NOMO-1 (cell line): ENCODE measurements at regions not wholly inside any gene's neighbourhood (a gene's known extent, or its start where the extent isn't known, plus 50 kb on each side); places are given as distances from the start of the nearest gene placed in this dataset.

Experiments used
- DNase-seq, 2 experiments: peaks; one replicate each; lab custom pipeline; 2025; ENCODE audit not compliant: unreplicated experiment in 2 of 2; lab: John Stamatoyannopoulos, UW

GRCh38 chr22:49452362-49452946 is 375.2 kb downstream of the BRD1 start:
- no peak for DNase-seq

DNA sequence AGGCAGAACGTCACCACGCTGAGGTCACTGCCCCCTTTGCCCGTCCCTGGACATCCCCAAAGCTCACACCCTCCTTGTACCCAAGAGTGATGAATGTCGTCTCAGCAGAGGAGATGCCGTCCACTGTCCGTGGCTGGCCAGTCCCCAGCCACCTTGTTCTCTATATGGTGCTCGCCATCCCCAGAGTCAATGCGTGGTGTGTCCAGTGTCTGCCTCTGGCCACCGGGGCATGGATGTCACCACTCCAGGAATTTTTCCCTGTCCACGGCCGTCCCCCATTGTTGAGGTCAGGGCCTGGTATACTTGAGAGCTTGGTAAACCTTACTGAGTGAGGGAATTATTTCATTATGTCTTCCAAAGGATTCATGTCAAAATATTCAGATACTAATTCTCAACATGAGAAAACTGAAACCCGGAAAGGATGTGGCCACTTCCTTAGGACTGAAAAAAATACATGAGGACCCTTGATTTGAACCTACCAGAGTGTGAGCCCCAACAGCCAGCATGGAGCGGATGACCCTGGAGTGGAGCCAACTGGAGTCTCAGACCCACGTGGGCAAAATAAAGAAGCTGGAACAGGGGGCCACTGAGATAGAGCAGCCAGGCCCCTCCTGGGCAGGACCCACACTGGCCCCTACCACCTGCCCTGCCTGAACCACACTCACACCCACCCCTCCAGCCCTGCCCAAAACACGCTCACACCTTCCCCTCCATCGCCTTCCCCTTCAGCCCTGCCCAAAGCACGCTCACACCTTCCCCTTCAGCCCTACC is 376.4 kb downstream of the BRD1 start:
- no peak for DNase-seq

GRCh38 chr22:49450498-49450897 is 377.2 kb downstream of the BRD1 start:
- DNase-seq, result no peak

DNA sequence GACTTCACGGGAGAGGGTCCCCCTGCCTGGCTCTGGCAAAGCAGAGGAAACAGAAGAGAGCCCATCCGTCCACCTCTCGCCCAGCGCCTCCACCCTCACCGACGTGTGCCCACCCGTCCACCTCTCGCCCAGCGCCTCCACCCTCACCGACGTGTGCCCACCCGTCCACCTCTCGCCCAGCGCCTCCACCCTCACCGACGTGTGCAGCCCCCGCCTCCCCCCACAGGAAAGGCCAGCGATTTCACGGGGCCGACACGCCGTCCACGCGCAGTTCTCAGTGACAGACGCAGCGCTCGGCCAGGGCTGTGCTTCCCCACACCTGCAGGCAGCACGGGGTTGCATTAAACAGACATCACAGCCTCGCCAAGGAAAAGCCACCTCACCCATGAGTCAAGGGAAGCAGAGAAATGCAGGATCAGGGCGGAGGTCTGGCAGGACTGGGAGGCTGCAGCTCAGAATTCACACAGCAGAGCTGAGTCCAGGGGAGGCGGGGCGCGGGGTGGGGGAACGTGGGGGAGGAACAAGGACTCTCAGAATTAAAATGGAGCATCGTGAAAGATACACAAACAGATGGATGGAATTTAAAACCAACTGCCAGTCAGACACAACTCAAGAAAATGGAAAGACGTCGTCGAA is 377.7 kb downstream of the BRD1 start:
- no peak for DNase-seq

DNA sequence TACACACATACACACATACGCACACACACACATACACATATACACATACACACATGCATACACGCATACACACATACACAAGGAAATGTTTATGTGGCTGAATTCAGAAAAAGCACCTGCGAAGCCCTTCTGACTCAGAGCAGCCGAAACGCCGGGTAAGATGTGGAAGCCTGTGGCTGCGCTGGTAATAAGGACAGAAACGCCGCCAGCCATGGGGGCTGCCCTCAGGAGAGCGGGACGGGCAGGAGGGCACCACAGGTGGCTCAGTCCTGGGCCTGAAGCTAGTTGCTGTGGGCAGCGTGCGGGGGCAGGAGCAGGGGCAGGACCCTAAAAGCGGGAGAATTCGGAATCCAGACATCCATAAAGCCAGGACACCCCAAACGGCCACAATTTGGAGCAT is 378.3 kb downstream of the BRD1 start:
- DNase-seq, result no peak

- DNase-seq, result peak; percentile 21 to 30
Observed at GRCh38 chr22:49448526-49448925, 379.1 kb downstream of the BRD1 start.

DNA sequence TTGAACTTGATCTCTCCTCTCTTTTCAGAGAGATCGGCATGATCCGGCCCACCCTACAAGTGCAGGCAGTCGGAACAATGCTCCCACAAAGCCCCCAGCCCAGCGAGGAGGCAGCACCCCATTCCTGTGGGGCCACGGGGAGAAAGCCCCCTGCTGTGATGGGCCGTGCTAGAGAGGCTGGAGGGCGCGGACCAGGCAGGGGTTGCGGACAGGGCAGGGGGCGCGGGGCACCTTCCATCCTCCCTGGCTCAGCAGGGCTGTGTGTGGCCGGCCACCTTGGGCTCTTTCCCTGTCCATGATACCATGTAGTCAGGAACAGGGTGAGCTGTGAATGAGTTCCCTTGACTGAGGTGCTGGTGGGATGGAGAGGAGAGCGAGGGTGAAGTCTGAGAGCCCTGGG is 379.8 kb downstream of the BRD1 start:
- DNase-seq, result no peak

- peak; percentile 25 to 63 for DNase-seq
Observed at GRCh38 chr22:49446759-49447710, 380.6 kb downstream of the BRD1 start.

GRCh38 chr22:49446145-49446758 is 381.4 kb downstream of the BRD1 start:
- DNase-seq, result no peak

DNA sequence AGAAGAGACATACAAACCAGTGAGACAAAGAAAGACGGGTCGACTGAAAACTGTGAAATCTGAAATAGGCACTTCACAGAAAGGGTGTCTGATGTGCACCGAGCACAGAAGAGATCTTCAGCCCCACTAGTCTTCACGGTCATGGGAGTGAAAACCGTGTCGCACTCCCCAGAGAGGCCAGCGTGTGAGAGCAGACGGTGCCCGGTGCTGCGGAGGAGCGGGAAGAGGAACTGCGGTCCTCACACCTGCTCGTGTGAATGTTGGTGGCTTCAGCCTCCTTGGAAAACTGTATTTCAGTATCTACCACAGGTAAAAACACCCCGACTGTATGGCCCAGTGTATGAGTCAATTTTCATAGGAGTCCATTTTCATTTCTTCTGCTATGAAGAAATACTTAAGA is 382.9 kb downstream of the BRD1 start:
- DNase-seq, result no peak

GRCh38 chr22:49440931-49441330 is 386.7 kb downstream of the BRD1 start:
- no peak for DNase-seq

DNA sequence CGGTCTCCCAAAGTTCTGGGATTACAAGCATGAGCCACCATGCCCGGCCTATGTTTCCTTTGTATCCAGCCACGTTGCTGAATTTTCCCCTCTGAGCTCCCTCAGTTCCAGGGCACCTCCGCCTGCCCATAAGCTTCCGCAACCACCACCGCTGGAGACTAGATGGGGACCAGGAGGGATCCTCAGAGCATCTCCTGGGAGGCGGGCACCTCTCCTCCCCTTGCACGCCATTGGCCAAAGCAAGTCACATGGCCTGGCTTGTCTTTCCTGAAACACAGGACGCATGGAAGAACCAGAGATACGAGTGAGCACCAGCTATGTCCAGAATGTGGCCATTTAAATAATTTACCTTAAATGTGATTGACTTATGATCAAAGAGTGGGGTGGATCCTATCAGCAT is 388.3 kb downstream of the BRD1 start:
- no peak for DNase-seq

DNA sequence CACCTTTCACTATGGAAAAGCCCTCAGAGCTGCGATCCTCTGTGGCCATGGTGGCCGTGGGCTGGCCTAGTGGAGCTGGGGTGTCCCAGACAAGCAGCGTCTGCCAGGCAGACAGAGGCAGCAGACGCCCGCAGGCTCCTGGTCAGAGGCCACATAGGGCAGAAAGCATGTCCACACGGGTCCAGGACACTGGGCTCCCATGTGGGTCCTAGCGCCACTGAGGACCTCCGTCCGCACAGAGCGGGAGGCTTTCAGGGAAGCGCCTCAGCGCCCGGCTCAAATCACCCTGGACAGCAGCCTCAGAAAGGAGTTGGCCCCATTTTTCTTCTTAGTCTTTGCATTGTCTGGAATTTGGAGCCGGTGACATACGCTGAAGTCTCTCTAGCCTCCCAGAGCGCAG is 389.7 kb downstream of the BRD1 start:
- no peak for DNase-seq

- no peak for DNase-seq
Observed at GRCh38 chr22:49437356-49437755, 390.3 kb downstream of the BRD1 start.

DNA sequence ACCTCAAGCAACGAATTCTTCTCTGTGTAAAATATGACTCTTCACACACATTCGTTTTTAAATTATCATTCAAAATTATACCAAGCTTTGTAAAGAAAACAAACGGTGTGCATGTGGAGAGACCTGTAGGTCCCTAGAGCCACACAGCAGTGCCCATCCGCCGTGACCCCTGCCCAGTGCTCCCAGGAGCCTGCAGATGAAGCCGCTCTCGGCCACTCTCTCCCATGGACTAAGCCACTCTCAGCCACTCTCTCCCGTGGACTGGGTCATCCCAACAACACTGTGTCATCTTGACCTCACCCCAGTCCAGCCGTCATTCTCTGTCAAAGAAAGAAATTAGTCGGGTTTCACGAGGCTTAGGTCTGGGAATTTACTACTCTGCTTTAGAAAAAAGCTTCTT is 391.6 kb downstream of the BRD1 start:
- no peak for DNase-seq

DNA sequence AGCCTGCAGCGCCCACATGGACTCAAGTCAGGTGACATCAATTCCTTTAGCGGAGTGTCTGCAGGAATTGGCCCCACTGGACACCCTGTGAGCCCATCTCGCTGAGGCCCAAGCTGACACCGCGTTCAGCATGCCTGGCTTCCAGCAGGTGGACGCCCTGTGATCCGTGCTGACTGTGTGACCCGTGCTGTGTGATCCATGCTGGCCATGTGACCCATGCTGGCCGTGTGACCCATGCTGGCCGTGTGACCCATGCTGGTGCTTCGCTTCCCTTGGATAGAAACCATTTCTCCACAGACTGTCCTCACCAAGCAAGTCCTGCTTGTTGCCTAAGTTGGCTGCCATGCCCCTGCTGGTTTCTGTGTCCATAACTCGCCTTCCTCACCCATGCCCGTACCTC is 392.1 kb downstream of the BRD1 start:
- DNase-seq, result no peak

GRCh38 chr22:49433717-49434611 is 393.7 kb downstream of the BRD1 start:
- DNase-seq, result peak in 1 of 2 experiments; percentile 15

DNA sequence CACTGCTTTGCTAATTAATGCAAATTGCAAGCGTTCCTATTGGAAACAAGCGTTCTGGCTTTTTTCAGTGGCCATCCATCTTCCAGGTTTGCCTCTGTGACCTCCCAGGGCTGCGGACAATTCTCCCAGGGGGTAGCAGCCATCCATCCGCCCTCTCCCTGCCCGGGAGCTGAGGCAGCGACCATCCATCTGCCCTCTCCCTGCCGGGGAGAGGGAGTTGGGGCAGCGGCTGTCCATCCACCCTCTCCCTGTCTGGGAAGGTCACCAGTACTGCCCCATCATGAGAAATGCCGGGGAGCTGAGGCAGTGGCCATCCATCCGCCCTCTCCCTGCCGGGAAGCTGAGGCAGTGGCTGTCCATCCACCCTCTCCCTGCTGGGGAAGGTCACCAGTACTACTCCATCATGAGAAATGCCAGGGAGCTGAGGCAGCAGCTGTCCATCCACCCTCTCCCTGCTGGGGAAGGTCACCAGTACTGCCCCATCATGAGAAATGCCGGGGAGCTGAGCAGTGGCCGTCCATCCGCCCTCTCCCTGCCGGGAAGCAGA is 394.7 kb downstream of the BRD1 start:
- no peak for DNase-seq

DNA sequence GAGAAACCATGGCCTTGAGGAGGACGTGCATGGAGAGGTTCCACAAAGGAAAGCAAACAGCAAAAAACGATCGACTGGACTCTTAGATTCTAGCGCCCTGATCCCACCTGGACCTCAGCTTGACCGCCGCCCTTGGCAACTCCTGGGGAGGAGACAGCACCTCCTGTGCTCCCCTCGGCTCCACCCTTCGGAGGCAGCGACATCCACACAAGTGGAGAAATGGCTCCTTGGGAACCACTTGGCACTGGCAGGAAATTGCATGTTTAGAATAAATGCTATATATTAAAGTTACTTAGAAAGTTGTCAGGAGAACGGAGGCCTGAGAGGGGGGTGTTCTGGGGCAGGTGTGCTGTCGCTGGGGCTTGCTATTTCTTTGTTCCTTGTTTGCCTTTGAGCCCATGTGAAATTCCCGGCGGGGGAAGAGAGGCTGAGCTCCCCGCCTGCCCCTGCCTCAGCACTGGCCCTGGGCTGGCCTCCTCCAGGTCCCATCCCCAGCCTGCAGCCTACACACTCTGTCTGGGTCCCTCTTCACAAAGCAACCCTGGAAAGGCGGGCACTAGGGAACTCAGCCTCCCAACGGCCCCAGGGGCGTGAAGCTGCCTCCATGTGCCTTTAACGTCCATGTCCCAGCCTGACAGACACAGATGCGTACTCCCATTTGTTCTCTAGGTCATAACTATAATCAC is 395.3 kb downstream of the BRD1 start:
- no peak for DNase-seq
